GM12878 (cell line): ENCODE measurements at regions not wholly inside any gene's neighbourhood (a gene's known extent, or its start where the extent isn't known, plus 50 kb on each side); places are given as distances from the start of the nearest gene placed in this dataset.

Experiments used
- ATAC-seq: fragments of 200-7000 bp; cut with Tn5 transposase; 3 replicates; pipeline ENCODE4 v1.9.1; 2020; ENCODE audit warnings: mild to moderate bottlenecking, moderate library complexity
- BruUV-seq: library from RNA; stranded (reverse); fragments of 400-500 nt; replicated peaks from 2 replicates; lab custom pipeline; 2021; lab: Mats Ljungman, UMichigan
- CTCF ChIA-PET: fragments of 300-600 bp; sonication (Branson Sonifier 250); formaldehyde crosslinking; extraction: SDS; loops from one replicate; lab custom pipeline; 2021; ENCODE audit warnings: inconsistent platforms; lab: Yijun Ruan, JAX
- POLR2A ChIA-PET: fragments of 350-600 bp; formaldehyde crosslinking; extraction: SDS; loops from one replicate; lab custom pipeline; 2021; ENCODE audit warnings: inconsistent platforms; lab: Charles Lee
- RAD21 ChIA-PET: fragments of 300-600 bp; sonication (Branson Sonifier 250); formaldehyde crosslinking; loops from one replicate; lab custom pipeline; 2023; ENCODE audit warnings: antibody characterized with exemption; ENCODE audit not compliant: unreplicated experiment; lab: Charles Lee
- SMC1A ChIA-PET: fragments of 300-600 bp; sonication (Branson Sonifier 250); formaldehyde crosslinking; loops from one replicate; lab custom pipeline; 2023; ENCODE audit not compliant: unreplicated experiment, uncharacterized antibody; lab: Charles Lee
- DNase-seq: peaks from one replicate; pipeline ENCODE4 v3.0.0-alpha.2; 2011; ENCODE audit warnings: low read depth, low spot score
- FAIRE-seq: peaks from 3 replicates; lab custom pipeline; 2011; peaks lifted over from hg19 to GRCh38; lab: Jason Lieb, UNC
- H2AFZ ChIP-seq: 2 replicates; pipeline ENCODE4 v1.6.0; 2011; ENCODE audit warnings: low read depth, low read length, control low read depth; ENCODE audit not compliant: control insufficient read depth
- H3K27ac ChIP-seq: 2 replicates; pipeline ENCODE4 v1.5.1; 2011; ENCODE audit warnings: control low read depth; ENCODE audit not compliant: control insufficient read depth, insufficient read depth
- H3K27me3 ChIP-seq, 2 experiments: replicated peaks in 1 of 2; 2 replicates each; pipeline versions ENCODE4 v1.6.0 to v1.6.1; 2011; ENCODE audit warnings: low read length in 1 of 2; ENCODE audit not compliant: control insufficient read depth in 2 of 2, insufficient read depth in 2 of 2
- H3K36me3 ChIP-seq, 2 experiments: 2 replicates each; pipeline ENCODE4 v1.5.1; 2011; ENCODE audit warnings: low read length in 1 of 2; ENCODE audit not compliant: control insufficient read depth in 2 of 2, insufficient read depth in 2 of 2
- H3K4me1 ChIP-seq: 2 replicates; pipeline ENCODE4 v1.6.1; 2011; ENCODE audit warnings: mild to moderate bottlenecking, low read length, moderate library complexity, mixed read lengths; ENCODE audit not compliant: control insufficient read depth, insufficient read depth
- H3K4me2 ChIP-seq: 2 replicates; pipeline ENCODE4 v1.6.0; 2011; ENCODE audit warnings: control low read depth; ENCODE audit not compliant: control insufficient read depth, insufficient read depth
- H3K4me3 ChIP-seq: fragments of 200-600 bp; sonication (generic); 2 replicates; pipeline ENCODE4 v1.5.1; 2016
- H3K79me2 ChIP-seq: 2 replicates; pipeline ENCODE4 v1.6.0; 2011; ENCODE audit warnings: low read length; ENCODE audit not compliant: control insufficient read depth, insufficient read depth
- H3K9ac ChIP-seq: 2 replicates; pipeline ENCODE4 v1.8.0; 2011; ENCODE audit warnings: low read length, control low read depth, mixed read lengths; ENCODE audit not compliant: control insufficient read depth, insufficient read depth
- H3K9me3 ChIP-seq: replicated peaks from 3 replicates; pipeline ENCODE4 v1.5.1; 2011; ENCODE audit warnings: mild to moderate bottlenecking, low read length; ENCODE audit not compliant: control insufficient read depth, insufficient read depth
- H4K20me1 ChIP-seq: 2 replicates; pipeline ENCODE4 v1.6.0; 2011; ENCODE audit not compliant: control insufficient read depth, insufficient read depth
- GABPA ChIP-seq: IDR thresholded peaks from 2 replicates; pipeline ENCODE4 v1.6.1; 2014; ENCODE audit warnings: antibody characterized with exemption, low read depth, mild to moderate bottlenecking, inconsistent platforms
- IRF4 ChIP-seq: IDR thresholded peaks from 2 replicates; pipeline ENCODE4 v1.6.1; 2011; ENCODE audit warnings: low read depth, low read length
- JUNB ChIP-seq: IDR thresholded peaks from 2 replicates; pipeline ENCODE4 v1.6.1; 2016; ENCODE audit warnings: antibody characterized with exemption, mild to moderate bottlenecking
- RB1 ChIP-seq: fragments of 450-650 bp; formaldehyde crosslinking; IDR thresholded peaks from 2 replicates; pipeline ENCODE4 v1.6.1; 2017; ENCODE audit warnings: mild to moderate bottlenecking, borderline replicate concordance
- SRF ChIP-seq, 2 experiments: IDR thresholded peaks; 2 replicates each; pipeline ENCODE4 v1.6.1; 2011; ENCODE audit warnings: low read depth in 2 of 2, low read length in 2 of 2, mild to moderate bottlenecking in 1 of 2, moderate library complexity in 1 of 2
- STAT1 ChIP-seq: fragments of 450-650 bp; conservative IDR thresholded peaks from 2 replicates; pipeline ENCODE4 v1.6.1; 2014; ENCODE audit warnings: antibody characterized with exemption, mild to moderate bottlenecking
- TARDBP ChIP-seq: IDR thresholded peaks from 2 replicates; pipeline ENCODE4 v1.6.1; 2016; ENCODE audit warnings: borderline replicate concordance
- WGBS: methylation state at CpG from one replicate; pipeline ENCODE4 v1.1.6; 2016; ENCODE audit warnings: low lambda C conversion rate; ENCODE audit not compliant: insufficient replicate concordance, insufficient coverage; ENCODE audit errors: missing lambda C conversion rate; 5-methylcytosine and 5-hydroxymethylcytosine counted together
- in situ Hi-C: fragments of 300-500 bp; cut with MboI; formaldehyde crosslinking; loops from 9 replicates; pipeline ENCODE4 v1.14.3; 2018; ENCODE audit warnings: mixed read lengths
- intact Hi-C: fragments of 100-400 bp; cut with micrococcal nuclease; formaldehyde crosslinking; loops from one replicate; pipeline ENCODE4 v1.14.2; 2022; ENCODE audit not compliant: unreplicated experiment
- TF ChIP-seq, protein P1 (sequence below): fragments of 450-650 bp; IDR thresholded peaks from 2 replicates; pipeline ENCODE4 v1.6.1; 2014; ENCODE audit warnings: mild to moderate bottlenecking
- TF ChIP-seq, protein P2 (sequence below): fragments of 450-650 bp; IDR thresholded peaks from 2 replicates; pipeline ENCODE4 v1.6.1; 2017; ENCODE audit warnings: mild to moderate bottlenecking, moderate library complexity
- TF ChIP-seq, protein P3 (sequence below): IDR thresholded peaks from 2 replicates; pipeline ENCODE4 v1.6.1; 2011; ENCODE audit warnings: mild to moderate bottlenecking, low read depth, low read length, moderate library complexity; ENCODE audit not compliant: insufficient replicate concordance
- TF ChIP-seq, protein P4 (sequence below): fragments of 150-350 bp; IDR thresholded peaks from 2 replicates; pipeline ENCODE4 v1.6.1; 2014; ENCODE audit warnings: mild to moderate bottlenecking, low read depth, low read length

DNA sequence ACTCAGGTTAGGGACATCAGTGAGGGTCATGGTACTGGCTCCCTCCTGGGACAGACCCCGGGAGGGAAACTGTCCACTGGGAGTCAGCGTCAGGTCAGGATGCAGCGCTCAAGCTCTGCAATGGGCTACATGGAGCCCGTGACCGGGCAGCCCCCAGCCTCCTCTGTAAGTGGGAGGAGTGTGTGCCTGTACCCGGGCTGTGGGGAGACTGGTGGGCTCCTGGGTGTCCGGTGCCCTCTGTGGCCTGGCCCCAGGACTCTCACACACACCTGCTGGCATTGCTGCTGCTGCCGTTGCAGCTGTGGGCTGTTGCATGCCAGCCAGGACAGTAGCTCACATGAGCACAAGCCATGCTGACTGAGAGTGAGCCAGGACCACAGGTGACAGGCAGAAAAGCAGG lies 630.3 kb downstream of the TBC1D22A start:
- H3K27ac ChIP-seq, result no peak overlapping the region
- BruUV-seq, result no TSS peak
- no peak for ATAC-seq
- CTCF ChIA-PET, result interaction anchor here (0.6 kb wide), 1 partner anchor 1104 kb away, joined by 3 read pairs; no protein-coding TSS in a partner anchor
- intact Hi-C loops (no loop called here), in situ Hi-C loops (no loop called here)
- RAD21 ChIA-PET, result no interaction called here
- no peaks in the 10 kb centered on the region; the same call in 2 of the 3 replicates for H3K9me3 ChIP-seq
- no peaks in the 10 kb centered on the region for H4K20me1 ChIP-seq
- DNase-seq, result no peak
- FAIRE-seq, result no peak
- no peak overlapping the region for H3K4me2 ChIP-seq
- H3K4me1 ChIP-seq, result no peaks in the 10 kb centered on the region
- no peaks in the 10 kb centered on the region for H3K27me3 ChIP-seq
- no peak for TF ChIP-seq IRF4
- TF ChIP-seq TARDBP, result no peak
- WGBS, result 36% methylated on average over 8 of the region's 8 CpGs
- H3K36me3 ChIP-seq, result no peaks in the 10 kb centered on the region
- SMC1A ChIA-PET, result no interaction called here
- no peak overlapping the region for H3K4me3 ChIP-seq
- POLR2A ChIA-PET, result no interaction called here
- H3K9ac ChIP-seq, result no peak overlapping the region
- no peak overlapping the region for H2AFZ ChIP-seq
- no peaks in the 10 kb centered on the region for H3K79me2 ChIP-seq

DNA sequence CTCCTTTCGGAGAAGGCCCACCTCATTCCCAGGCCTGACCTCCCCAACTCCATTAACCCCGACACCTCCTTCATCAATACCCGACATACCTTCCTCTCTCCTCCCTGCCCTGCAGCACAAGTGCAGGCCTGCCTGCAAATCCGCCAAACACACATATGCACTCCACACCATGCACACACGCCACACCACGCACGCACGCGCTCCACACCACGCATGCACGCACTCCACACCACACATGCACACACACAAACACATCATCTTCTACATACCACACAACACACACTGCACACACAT lies 629.6 kb downstream of the TBC1D22A start:
- no peak overlapping the region for H2AFZ ChIP-seq
- in situ Hi-C loops, result no loop called here
- BruUV-seq, result no TSS peak
- H3K4me3 ChIP-seq, result no peak overlapping the region
- no peaks in the 10 kb centered on the region for H4K20me1 ChIP-seq
- no peaks in the 10 kb centered on the region for H3K27me3 ChIP-seq
- no peak for ATAC-seq
- H3K27ac ChIP-seq, result no peak overlapping the region
- H3K4me1 ChIP-seq, result no peaks in the 10 kb centered on the region
- 76% methylated on average over 11 of the region's 11 CpGs for WGBS
- H3K4me2 ChIP-seq, result no peak overlapping the region
- ChIA-PET POLR2A (no interaction called here), SMC1A (no interaction called here), RAD21 (no interaction called here), CTCF (no interaction called here)
- H3K36me3 ChIP-seq, result no peaks in the 10 kb centered on the region
- H3K79me2 ChIP-seq, result no peaks in the 10 kb centered on the region
- H3K9ac ChIP-seq, result no peak overlapping the region
- intact Hi-C loops, result no loop called here
- DNase-seq, result no peak
- H3K9me3 ChIP-seq, result no peaks in the 10 kb centered on the region; the same call in 2 of the 3 replicates
- no peak for FAIRE-seq
- TF ChIP-seq JUNB, result no peak
- TF ChIP-seq STAT1, result no peak
- TF ChIP-seq, protein P1, sequence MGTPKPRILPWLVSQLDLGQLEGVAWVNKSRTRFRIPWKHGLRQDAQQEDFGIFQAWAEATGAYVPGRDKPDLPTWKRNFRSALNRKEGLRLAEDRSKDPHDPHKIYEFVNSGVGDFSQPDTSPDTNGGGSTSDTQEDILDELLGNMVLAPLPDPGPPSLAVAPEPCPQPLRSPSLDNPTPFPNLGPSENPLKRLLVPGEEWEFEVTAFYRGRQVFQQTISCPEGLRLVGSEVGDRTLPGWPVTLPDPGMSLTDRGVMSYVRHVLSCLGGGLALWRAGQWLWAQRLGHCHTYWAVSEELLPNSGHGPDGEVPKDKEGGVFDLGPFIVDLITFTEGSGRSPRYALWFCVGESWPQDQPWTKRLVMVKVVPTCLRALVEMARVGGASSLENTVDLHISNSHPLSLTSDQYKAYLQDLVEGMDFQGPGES, result no peak
- TF ChIP-seq SRF (IDR thresholded peaks at IDR 0.05; ENCODE audit: low read depth in 2 of 2, low read length in 2 of 2), result no peak
- no peak for TF ChIP-seq GABPA
- TF ChIP-seq RB1, result no peak
- TF ChIP-seq, protein P2, sequence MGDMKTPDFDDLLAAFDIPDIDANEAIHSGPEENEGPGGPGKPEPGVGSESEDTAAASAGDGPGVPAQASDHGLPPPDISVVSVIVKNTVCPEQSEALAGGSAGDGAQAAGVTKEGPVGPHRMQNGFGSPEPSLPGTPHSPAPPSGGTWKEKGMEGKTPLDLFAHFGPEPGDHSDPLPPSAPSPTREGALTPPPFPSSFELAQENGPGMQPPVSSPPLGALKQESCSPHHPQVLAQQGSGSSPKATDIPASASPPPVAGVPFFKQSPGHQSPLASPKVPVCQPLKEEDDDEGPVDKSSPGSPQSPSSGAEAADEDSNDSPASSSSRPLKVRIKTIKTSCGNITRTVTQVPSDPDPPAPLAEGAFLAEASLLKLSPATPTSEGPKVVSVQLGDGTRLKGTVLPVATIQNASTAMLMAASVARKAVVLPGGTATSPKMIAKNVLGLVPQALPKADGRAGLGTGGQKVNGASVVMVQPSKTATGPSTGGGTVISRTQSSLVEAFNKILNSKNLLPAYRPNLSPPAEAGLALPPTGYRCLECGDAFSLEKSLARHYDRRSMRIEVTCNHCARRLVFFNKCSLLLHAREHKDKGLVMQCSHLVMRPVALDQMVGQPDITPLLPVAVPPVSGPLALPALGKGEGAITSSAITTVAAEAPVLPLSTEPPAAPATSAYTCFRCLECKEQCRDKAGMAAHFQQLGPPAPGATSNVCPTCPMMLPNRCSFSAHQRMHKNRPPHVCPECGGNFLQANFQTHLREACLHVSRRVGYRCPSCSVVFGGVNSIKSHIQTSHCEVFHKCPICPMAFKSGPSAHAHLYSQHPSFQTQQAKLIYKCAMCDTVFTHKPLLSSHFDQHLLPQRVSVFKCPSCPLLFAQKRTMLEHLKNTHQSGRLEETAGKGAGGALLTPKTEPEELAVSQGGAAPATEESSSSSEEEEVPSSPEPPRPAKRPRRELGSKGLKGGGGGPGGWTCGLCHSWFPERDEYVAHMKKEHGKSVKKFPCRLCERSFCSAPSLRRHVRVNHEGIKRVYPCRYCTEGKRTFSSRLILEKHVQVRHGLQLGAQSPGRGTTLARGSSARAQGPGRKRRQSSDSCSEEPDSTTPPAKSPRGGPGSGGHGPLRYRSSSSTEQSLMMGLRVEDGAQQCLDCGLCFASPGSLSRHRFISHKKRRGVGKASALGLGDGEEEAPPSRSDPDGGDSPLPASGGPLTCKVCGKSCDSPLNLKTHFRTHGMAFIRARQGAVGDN, result no peak
- TF ChIP-seq, protein P3, sequence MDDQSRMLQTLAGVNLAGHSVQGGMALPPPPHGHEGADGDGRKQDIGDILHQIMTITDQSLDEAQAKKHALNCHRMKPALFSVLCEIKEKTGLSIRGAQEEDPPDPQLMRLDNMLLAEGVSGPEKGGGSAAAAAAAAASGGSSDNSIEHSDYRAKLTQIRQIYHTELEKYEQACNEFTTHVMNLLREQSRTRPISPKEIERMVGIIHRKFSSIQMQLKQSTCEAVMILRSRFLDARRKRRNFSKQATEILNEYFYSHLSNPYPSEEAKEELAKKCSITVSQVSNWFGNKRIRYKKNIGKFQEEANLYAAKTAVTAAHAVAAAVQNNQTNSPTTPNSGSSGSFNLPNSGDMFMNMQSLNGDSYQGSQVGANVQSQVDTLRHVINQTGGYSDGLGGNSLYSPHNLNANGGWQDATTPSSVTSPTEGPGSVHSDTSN, result no peak
- TF ChIP-seq, protein P4, sequence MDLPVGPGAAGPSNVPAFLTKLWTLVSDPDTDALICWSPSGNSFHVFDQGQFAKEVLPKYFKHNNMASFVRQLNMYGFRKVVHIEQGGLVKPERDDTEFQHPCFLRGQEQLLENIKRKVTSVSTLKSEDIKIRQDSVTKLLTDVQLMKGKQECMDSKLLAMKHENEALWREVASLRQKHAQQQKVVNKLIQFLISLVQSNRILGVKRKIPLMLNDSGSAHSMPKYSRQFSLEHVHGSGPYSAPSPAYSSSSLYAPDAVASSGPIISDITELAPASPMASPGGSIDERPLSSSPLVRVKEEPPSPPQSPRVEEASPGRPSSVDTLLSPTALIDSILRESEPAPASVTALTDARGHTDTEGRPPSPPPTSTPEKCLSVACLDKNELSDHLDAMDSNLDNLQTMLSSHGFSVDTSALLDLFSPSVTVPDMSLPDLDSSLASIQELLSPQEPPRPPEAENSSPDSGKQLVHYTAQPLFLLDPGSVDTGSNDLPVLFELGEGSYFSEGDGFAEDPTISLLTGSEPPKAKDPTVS, result no peak
